HEK293 (cell line): ENCODE measurements at regions not wholly inside any gene's neighbourhood (a gene's known extent, or its start where the extent isn't known, plus 50 kb on each side); places are given as distances from the start of the nearest gene placed in this dataset.
"Not testable (repeated sequence)": the region's sequence is repeated elsewhere in the genome, so short reads cannot be mapped to it uniquely, and the experiment has no call there.

Experiments
- SCRT1 ChIP-seq: fragments of 450-650 bp; formaldehyde crosslinking; IDR thresholded peaks from 2 replicates; pipeline ENCODE4 v1.5.1; 2016; ENCODE audit warnings: missing biosample characterization, missing genetic modification characterization, borderline replicate concordance
- SP7 ChIP-seq: fragments of 450-650 bp; formaldehyde crosslinking; IDR thresholded peaks from 2 replicates; pipeline ENCODE4 v1.5.1; 2016; ENCODE audit warnings: missing biosample characterization, missing genetic modification characterization
- YY1 ChIP-seq: fragments of 450-650 bp; formaldehyde crosslinking; IDR thresholded peaks from 2 replicates; pipeline ENCODE4 v1.5.1; 2018; ENCODE audit warnings: missing biosample characterization, missing genetic modification characterization
- ZBTB20 ChIP-seq: fragments of 450-650 bp; formaldehyde crosslinking; IDR thresholded peaks from 2 replicates; pipeline ENCODE4 v1.5.1; 2016; ENCODE audit warnings: missing biosample characterization, missing genetic modification characterization
- ZFHX2 ChIP-seq: fragments of 450-650 bp; formaldehyde crosslinking; conservative IDR thresholded peaks from 2 replicates; pipeline ENCODE4 v1.5.1; 2016; ENCODE audit warnings: missing biosample characterization, missing genetic modification characterization
- ZFP69B ChIP-seq: fragments of 450-650 bp; formaldehyde crosslinking; IDR thresholded peaks from 2 replicates; pipeline ENCODE4 v1.5.1; 2016; ENCODE audit warnings: missing biosample characterization, missing genetic modification characterization
- ZNF274 ChIP-seq, 2 experiments: fragments of 200-500 bp in 1 of 2; fragments of 450-650 bp in 1 of 2; sonication (Bioruptor generic) in 1 of 2; formaldehyde crosslinking in 1 of 2; IDR thresholded peaks; 2 replicates each; pipeline versions ENCODE4 v1.5.1 to v1.6.1; 2014 to 2016; ENCODE audit warnings: borderline replicate concordance in 1 of 2, inconsistent platforms in 1 of 2, low read length in 1 of 2, missing biosample characterization in 1 of 2, missing genetic modification characterization in 1 of 2
- ZNF324 ChIP-seq: fragments of 450-650 bp; formaldehyde crosslinking; IDR thresholded peaks from 2 replicates; pipeline ENCODE4 v1.5.1; 2016; ENCODE audit warnings: missing biosample characterization, missing genetic modification characterization
- ZNF626 ChIP-seq: fragments of 450-650 bp; sonication (Bioruptor Pico); formaldehyde crosslinking; IDR thresholded peaks from 2 replicates; pipeline ENCODE4 v1.5.1; 2018; ENCODE audit warnings: missing biosample characterization, missing genetic modification characterization, inconsistent platforms
- ZNF701 ChIP-seq: fragments of 450-650 bp; formaldehyde crosslinking; IDR thresholded peaks from 2 replicates; pipeline ENCODE4 v1.5.1; 2016; ENCODE audit warnings: missing biosample characterization, missing genetic modification characterization
- ZNF76 ChIP-seq: fragments of 450-650 bp; formaldehyde crosslinking; IDR thresholded peaks from 2 replicates; pipeline ENCODE4; 2016; ENCODE audit warnings: low read depth, missing biosample characterization, missing genetic modification characterization, borderline replicate concordance
- TF ChIP-seq, protein P1 (sequence below): fragments of 450-650 bp; formaldehyde crosslinking; IDR thresholded peaks from 2 replicates; pipeline ENCODE4 v1.5.1; 2016; ENCODE audit warnings: missing biosample characterization, missing genetic modification characterization
- TF ChIP-seq, protein P2 (sequence below): fragments of 450-650 bp; formaldehyde crosslinking; IDR thresholded peaks from 2 replicates; pipeline ENCODE4; 2016; ENCODE audit warnings: missing biosample characterization, missing genetic modification characterization

DNA sequence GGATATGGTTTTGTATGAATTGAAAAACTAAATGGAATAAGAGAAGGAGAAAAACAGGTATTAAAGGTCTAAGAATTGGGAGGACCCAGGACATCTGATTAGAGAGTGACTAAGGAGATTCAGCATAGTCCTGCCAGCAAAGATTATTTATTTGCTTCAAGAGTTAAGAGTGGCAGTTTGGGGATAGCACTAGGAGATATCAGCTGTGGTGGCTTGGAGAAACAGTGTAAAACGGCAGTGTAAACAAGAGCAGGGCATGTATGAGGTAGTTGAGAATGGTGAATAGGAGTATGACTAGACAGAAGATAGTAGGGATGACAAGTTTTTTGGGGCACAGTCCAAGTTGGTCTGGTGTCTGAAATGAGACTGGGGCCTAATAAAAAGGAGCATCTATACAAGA, 730.3 kb downstream of the TRHDE start:
- TF ChIP-seq, protein P1, sequence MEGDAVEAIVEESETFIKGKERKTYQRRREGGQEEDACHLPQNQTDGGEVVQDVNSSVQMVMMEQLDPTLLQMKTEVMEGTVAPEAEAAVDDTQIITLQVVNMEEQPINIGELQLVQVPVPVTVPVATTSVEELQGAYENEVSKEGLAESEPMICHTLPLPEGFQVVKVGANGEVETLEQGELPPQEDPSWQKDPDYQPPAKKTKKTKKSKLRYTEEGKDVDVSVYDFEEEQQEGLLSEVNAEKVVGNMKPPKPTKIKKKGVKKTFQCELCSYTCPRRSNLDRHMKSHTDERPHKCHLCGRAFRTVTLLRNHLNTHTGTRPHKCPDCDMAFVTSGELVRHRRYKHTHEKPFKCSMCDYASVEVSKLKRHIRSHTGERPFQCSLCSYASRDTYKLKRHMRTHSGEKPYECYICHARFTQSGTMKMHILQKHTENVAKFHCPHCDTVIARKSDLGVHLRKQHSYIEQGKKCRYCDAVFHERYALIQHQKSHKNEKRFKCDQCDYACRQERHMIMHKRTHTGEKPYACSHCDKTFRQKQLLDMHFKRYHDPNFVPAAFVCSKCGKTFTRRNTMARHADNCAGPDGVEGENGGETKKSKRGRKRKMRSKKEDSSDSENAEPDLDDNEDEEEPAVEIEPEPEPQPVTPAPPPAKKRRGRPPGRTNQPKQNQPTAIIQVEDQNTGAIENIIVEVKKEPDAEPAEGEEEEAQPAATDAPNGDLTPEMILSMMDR (tag by site-specific recombination) = not testable (repeated sequence)
- TF ChIP-seq SP7; YY1 (tag by site-specific recombination); ZFP69B (tag by site-specific recombination); ZNF626; ZNF274 (IDR thresholded peaks at IDR 0.05; ENCODE audit: low read length); ZNF274 (tag by site-specific recombination; IDR thresholded peaks at IDR 0.05; ENCODE audit: borderline replicate concordance); ZFHX2; ZNF324 (tag by site-specific recombination); ZNF701 (tag by site-specific recombination); ZBTB20 (tag by site-specific recombination); SCRT1 (tag by site-specific recombination); ZNF76 (tag by site-specific recombination): not testable (repeated sequence)
- TF ChIP-seq, protein P2, sequence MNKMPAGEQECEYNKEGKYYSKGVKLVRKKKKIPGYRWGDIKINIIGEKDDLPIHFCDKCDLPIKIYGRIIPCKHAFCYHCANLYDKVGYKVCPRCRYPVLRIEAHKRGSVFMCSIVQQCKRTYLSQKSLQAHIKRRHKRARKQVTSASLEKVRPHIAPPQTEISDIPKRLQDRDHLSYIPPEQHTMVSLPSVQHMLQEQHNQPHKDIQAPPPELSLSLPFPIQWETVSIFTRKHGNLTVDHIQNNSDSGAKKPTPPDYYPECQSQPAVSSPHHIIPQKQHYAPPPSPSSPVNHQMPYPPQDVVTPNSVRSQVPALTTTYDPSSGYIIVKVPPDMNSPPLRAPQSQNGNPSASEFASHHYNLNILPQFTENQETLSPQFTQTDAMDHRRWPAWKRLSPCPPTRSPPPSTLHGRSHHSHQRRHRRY = not testable (repeated sequence)
